OCI-M1 (cell line): ENCODE measurements at regions not wholly inside any gene's neighbourhood (a gene's known extent, or its start where the extent isn't known, plus 50 kb on each side); places are given as distances from the start of the nearest gene placed in this dataset.

ENCODE experiments used
- DNase-seq: peaks from one replicate; lab custom pipeline; 2025; lab: John Stamatoyannopoulos, UW

- DNase-seq, result peak; percentile 37
These were observed 83.6 kb upstream of the TMEM106B start for GRCh38 chr7:12127455-12127854.

- DNase-seq, result peak; percentile 71
These were observed 80.5 kb upstream of the TMEM106B start for GRCh38 chr7:12130609-12131008.

GRCh38 chr7:12131122-12131521, 80.0 kb upstream of the TMEM106B start:
- peak; percentile 44 for DNase-seq

- no peak for DNase-seq
These were observed 77.2 kb upstream of the TMEM106B start for GRCh38 chr7:12133865-12134264.

- DNase-seq, result no peak
These were observed 74.6 kb upstream of the TMEM106B start for GRCh38 chr7:12136523-12136922.

GRCh38 chr7:12137283-12137682, 73.8 kb upstream of the TMEM106B start:
- DNase-seq, result peak; percentile 17

- no peak for DNase-seq
These were observed 72.7 kb upstream of the TMEM106B start for GRCh38 chr7:12138421-12138820.

GRCh38 chr7:12139416-12139815, 71.7 kb upstream of the TMEM106B start:
- DNase-seq, result no peak

GRCh38 chr7:12146813-12147212, 64.3 kb upstream of the TMEM106B start:
- DNase-seq, result no peak

GRCh38 chr7:12152196-12152918, 58.7 kb upstream of the TMEM106B start:
- DNase-seq, result no peak

GRCh38 chr7:12154119-12154518, 57.0 kb upstream of the TMEM106B start:
- DNase-seq, result no peak

GRCh38 chr7:12157517-12157916, 53.6 kb upstream of the TMEM106B start:
- no peak for DNase-seq

GRCh38 chr7:12158334-12159060, 52.6 kb upstream of the TMEM106B start:
- DNase-seq, result no peak

GRCh38 chr7:12161146-12161545, 49.9 kb upstream of the TMEM106B start:
- no peak for DNase-seq
